ENCODE measurements at regions not wholly inside any gene's neighbourhood (a gene's known extent, or its start where the extent isn't known, plus 50 kb on each side); places are given as distances from the start of the nearest gene placed in this dataset.

- no peak for TF ChIP-seq POLR2A (IDR thresholded peaks at IDR 0.05)
- TF ChIP-seq, protein P1, sequence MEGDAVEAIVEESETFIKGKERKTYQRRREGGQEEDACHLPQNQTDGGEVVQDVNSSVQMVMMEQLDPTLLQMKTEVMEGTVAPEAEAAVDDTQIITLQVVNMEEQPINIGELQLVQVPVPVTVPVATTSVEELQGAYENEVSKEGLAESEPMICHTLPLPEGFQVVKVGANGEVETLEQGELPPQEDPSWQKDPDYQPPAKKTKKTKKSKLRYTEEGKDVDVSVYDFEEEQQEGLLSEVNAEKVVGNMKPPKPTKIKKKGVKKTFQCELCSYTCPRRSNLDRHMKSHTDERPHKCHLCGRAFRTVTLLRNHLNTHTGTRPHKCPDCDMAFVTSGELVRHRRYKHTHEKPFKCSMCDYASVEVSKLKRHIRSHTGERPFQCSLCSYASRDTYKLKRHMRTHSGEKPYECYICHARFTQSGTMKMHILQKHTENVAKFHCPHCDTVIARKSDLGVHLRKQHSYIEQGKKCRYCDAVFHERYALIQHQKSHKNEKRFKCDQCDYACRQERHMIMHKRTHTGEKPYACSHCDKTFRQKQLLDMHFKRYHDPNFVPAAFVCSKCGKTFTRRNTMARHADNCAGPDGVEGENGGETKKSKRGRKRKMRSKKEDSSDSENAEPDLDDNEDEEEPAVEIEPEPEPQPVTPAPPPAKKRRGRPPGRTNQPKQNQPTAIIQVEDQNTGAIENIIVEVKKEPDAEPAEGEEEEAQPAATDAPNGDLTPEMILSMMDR (IDR thresholded peaks at IDR 0.05): no peak
- peaks cover 0 to 12% (median 0%) of the 10 kb centered on the region in 3 donors for H3K4me1 ChIP-seq
- no peaks in the 10 kb centered on the region for H3K9me3 ChIP-seq
- H3K36me3 ChIP-seq: no peaks in the 10 kb centered on the region
- intact Hi-C loops (cut with DNase I): no loop called here
- no peaks in the 10 kb centered on the region for H3K27me3 ChIP-seq
- no peak overlapping the region for H3K27ac ChIP-seq
- WGBS, 2 donors: 76 to 79% methylated on average over 4 of the region's 4 CpGs
- no peak for DNase-seq
- no peak overlapping the region for H3K4me3 ChIP-seq
These were observed 876.0 kb downstream of the SLC4A3 start for GRCh38 chr2:220503431-220503830.

DNA sequence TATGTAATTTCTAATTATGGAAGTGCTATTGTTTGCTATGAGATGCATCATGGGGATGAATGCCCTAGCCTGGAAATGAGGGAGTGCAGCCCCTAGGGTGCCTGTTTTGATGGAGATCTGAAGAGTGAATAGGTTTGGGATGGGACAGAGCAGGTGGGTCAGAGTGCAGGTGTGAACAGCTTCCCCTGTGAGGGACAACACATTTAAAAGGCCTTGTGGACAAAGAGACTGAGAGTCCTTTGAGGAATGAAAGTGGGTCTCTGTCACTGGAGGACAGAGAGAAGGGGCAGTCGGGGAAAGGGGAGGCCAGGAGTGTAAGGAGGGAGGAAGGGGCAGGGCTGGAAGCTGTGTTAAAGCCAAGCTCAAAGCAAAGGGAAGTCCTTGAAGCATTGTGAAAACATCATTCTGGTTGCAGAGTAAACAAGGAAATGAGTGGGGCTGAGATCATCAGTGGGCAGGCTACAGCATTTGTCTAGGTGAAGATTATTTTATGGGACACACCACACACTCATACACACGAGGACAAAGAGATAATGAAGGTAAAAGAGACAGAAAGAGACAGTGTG is 877.6 kb downstream of the SLC4A3 start:
- intact Hi-C loops (cut with DNase I): no loop called here
- H3K9me3 ChIP-seq: no peaks in the 10 kb centered on the region
- no peak for TF ChIP-seq POLR2A (IDR thresholded peaks at IDR 0.05)
- TF ChIP-seq, protein P1 (IDR thresholded peaks at IDR 0.05): no peak

GRCh38 chr2:220506466-220506865 is 879.0 kb downstream of the SLC4A3 start:
- 45 to 69% methylated on average over 3 of the region's 3 CpGs for WGBS, 2 donors
- no peak overlapping the region for H3K4me3 ChIP-seq

More for the DNA sequence above, 877.6 kb downstream of the SLC4A3 start:
- Histone ChIP-seq H3K36me3 (no peaks in the 10 kb centered on the region), H3K27ac (no peak overlapping the region), H3K4me1 (peaks cover 0 to 6% (median 0%) of the 10 kb centered on the region in 3 donors), H3K4me3 (no peak overlapping the region), H3K27me3 (no peaks in the 10 kb centered on the region)
- WGBS, 2 donors: 15 to 16% methylated on average over 2 of the region's 2 CpGs
- no peak for DNase-seq

GRCh38 chr2:220509096-220509757 is 881.8 kb downstream of the SLC4A3 start:
- no peaks in the 10 kb centered on the region for H3K9me3 ChIP-seq
- intact Hi-C loops (cut with DNase I): no loop called here
- H3K27me3 ChIP-seq: no peaks in the 10 kb centered on the region
- 65 to 80% methylated on average over 2 of the region's 2 CpGs for WGBS, 2 donors
- H3K36me3 ChIP-seq: no peaks in the 10 kb centered on the region
- peaks cover 0 to 6% (median 0%) of the 10 kb centered on the region in 3 donors for H3K4me1 ChIP-seq
- no peak for DNase-seq
- H3K27ac ChIP-seq: no peak overlapping the region
- H3K4me3 ChIP-seq: no peak overlapping the region
- TF ChIP-seq POLR2A (IDR thresholded peaks at IDR 0.05): no peak
- TF ChIP-seq, protein P1 (IDR thresholded peaks at IDR 0.05): no peak

More at GRCh38 chr2:220506466-220506865, 879.0 kb downstream of the SLC4A3 start:
- DNase-seq: no peak
- H3K27me3 ChIP-seq: no peaks in the 10 kb centered on the region
- H3K27ac ChIP-seq: no peak overlapping the region
- intact Hi-C loops (cut with DNase I): no loop called here
- H3K4me1 ChIP-seq: peaks cover 0 to 6% (median 0%) of the 10 kb centered on the region in 3 donors
- TF ChIP-seq, protein P1 (IDR thresholded peaks at IDR 0.05): no peak
- no peak for TF ChIP-seq POLR2A (IDR thresholded peaks at IDR 0.05)
- H3K36me3 ChIP-seq: no peaks in the 10 kb centered on the region
- H3K9me3 ChIP-seq: no peaks in the 10 kb centered on the region

GRCh38 chr2:220509966-220510365 is 882.5 kb downstream of the SLC4A3 start:
- 66 to 72% methylated on average over 6 of the region's 6 CpGs for WGBS, 2 donors
- H3K4me3 ChIP-seq: no peak overlapping the region
- no peak for TF ChIP-seq POLR2A (IDR thresholded peaks at IDR 0.05)
- TF ChIP-seq, protein P1 (IDR thresholded peaks at IDR 0.05): no peak
- intact Hi-C loops (cut with DNase I): no loop called here
- DNase-seq: no peak
- H3K4me1 ChIP-seq: peaks cover 0 to 5% (median 0%) of the 10 kb centered on the region in 3 donors
- no peaks in the 10 kb centered on the region for H3K9me3 ChIP-seq
- no peaks in the 10 kb centered on the region for H3K36me3 ChIP-seq
- no peaks in the 10 kb centered on the region for H3K27me3 ChIP-seq
- H3K27ac ChIP-seq: no peak overlapping the region
